ENCODE measurements at regions not wholly inside any gene's neighbourhood (a gene's known extent, or its start where the extent isn't known, plus 50 kb on each side); places are given as distances from the start of the nearest gene placed in this dataset.

- Histone ChIP-seq H3K36me3 (ENCODE audit: control insufficient read depth in 1 of 2, insufficient read depth in 2 of 2, low read length in 2 of 2) (no peaks in the 10 kb centered on the region), H3K4me2 (ENCODE audit: low read length) (no peak overlapping the region), H2AFZ (ENCODE audit: low read depth, low read length, poor library complexity, severe bottlenecking) (no peak overlapping the region), H3K9ac (ENCODE audit: low read length) (no peak overlapping the region), H3K9me2 (ENCODE audit: insufficient read depth) (no peaks in the 10 kb centered on the region), H3K27ac (ENCODE audit: low read depth, low read length) (no peak overlapping the region), H3K4me3 (replicated peaks in 1 of 2; ENCODE audit: low read depth in 1 of 2, low read length in 2 of 2) (no peak overlapping the region), H4K20me1 (ENCODE audit: insufficient read depth) (no peaks in the 10 kb centered on the region), H3K27me3 (ENCODE audit: insufficient read depth, low read length) (no peaks in the 10 kb centered on the region), H3K4me1 (ENCODE audit: control insufficient read depth in 1 of 2, insufficient read depth in 2 of 2, low read length in 2 of 2) (no peaks in the 10 kb centered on the region), H3K9me3 (ENCODE audit: control insufficient read depth in 1 of 2, insufficient read depth in 1 of 2, low read depth in 1 of 2, low read length in 2 of 2) (no peaks in the 10 kb centered on the region), H3K79me2 (ENCODE audit: insufficient read depth, low read length) (no peaks in the 10 kb centered on the region)
- CTCF ChIA-PET: no interaction called here
- no TSS peak for BruUV-seq (replicated peaks)
- intact Hi-C loops (cut with micrococcal nuclease): no loop called here
- ATAC-seq (no peak), DNase-seq (ENCODE audit: low read depth, low spot score) (no peak)
- TF ChIP-seq EGR1 (IDR thresholded peaks at IDR 0.05; ENCODE audit: low read depth) (no peak), SP1 (IDR thresholded peaks at IDR 0.05; ENCODE audit: low read depth) (no peak), ELF1 (IDR thresholded peaks at IDR 0.05; ENCODE audit: borderline replicate concordance, low read depth) (no peak), POLR2AphosphoS5 (IDR thresholded peaks at IDR 0.05; ENCODE audit: low read depth, low read length) (no peak), SIN3A (IDR thresholded peaks at IDR 0.05; ENCODE audit: low read depth) (no peak), ZFX (IDR thresholded peaks at IDR 0.05) (no peak), FOSL1 (IDR thresholded peaks at IDR 0.05; ENCODE audit: low read depth) (no peak), EZH2 (IDR thresholded peaks at IDR 0.05) (no peak), ZNF274 (IDR thresholded peaks at IDR 0.05; ENCODE audit: low read depth, low read length) (no peak), CBX3 (IDR thresholded peaks at IDR 0.05; ENCODE audit: low read depth) (no peak), CEBPB (IDR thresholded peaks at IDR 0.05; ENCODE audit: low read depth) (no peak), EZH2phosphoT487 (IDR thresholded peaks at IDR 0.05; ENCODE audit: borderline replicate concordance) (no peak), RAD21 (IDR thresholded peaks at IDR 0.05; ENCODE audit: low read depth) (no peak), ATF3 (IDR thresholded peaks at IDR 0.05) (no peak)
- TF ChIP-seq, protein P1, sequence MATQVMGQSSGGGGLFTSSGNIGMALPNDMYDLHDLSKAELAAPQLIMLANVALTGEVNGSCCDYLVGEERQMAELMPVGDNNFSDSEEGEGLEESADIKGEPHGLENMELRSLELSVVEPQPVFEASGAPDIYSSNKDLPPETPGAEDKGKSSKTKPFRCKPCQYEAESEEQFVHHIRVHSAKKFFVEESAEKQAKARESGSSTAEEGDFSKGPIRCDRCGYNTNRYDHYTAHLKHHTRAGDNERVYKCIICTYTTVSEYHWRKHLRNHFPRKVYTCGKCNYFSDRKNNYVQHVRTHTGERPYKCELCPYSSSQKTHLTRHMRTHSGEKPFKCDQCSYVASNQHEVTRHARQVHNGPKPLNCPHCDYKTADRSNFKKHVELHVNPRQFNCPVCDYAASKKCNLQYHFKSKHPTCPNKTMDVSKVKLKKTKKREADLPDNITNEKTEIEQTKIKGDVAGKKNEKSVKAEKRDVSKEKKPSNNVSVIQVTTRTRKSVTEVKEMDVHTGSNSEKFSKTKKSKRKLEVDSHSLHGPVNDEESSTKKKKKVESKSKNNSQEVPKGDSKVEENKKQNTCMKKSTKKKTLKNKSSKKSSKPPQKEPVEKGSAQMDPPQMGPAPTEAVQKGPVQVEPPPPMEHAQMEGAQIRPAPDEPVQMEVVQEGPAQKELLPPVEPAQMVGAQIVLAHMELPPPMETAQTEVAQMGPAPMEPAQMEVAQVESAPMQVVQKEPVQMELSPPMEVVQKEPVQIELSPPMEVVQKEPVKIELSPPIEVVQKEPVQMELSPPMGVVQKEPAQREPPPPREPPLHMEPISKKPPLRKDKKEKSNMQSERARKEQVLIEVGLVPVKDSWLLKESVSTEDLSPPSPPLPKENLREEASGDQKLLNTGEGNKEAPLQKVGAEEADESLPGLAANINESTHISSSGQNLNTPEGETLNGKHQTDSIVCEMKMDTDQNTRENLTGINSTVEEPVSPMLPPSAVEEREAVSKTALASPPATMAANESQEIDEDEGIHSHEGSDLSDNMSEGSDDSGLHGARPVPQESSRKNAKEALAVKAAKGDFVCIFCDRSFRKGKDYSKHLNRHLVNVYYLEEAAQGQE (IDR thresholded peaks at IDR 0.05; ENCODE audit: low read depth): no peak
- TF ChIP-seq, protein P2, sequence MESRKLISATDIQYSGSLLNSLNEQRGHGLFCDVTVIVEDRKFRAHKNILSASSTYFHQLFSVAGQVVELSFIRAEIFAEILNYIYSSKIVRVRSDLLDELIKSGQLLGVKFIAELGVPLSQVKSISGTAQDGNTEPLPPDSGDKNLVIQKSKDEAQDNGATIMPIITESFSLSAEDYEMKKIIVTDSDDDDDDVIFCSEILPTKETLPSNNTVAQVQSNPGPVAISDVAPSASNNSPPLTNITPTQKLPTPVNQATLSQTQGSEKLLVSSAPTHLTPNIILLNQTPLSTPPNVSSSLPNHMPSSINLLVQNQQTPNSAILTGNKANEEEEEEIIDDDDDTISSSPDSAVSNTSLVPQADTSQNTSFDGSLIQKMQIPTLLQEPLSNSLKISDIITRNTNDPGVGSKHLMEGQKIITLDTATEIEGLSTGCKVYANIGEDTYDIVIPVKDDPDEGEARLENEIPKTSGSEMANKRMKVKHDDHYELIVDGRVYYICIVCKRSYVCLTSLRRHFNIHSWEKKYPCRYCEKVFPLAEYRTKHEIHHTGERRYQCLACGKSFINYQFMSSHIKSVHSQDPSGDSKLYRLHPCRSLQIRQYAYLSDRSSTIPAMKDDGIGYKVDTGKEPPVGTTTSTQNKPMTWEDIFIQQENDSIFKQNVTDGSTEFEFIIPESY (IDR thresholded peaks at IDR 0.05; ENCODE audit: extremely low read depth, insufficient replicate concordance, low read length): no peak
- POLR2A ChIA-PET: no interaction called here
- RAD21 ChIA-PET (ENCODE audit: low non-redundant PET in 1 of 2, low total read pairs in 2 of 2, uncharacterized antibody in 2 of 2, unreplicated experiment in 2 of 2): no interaction called here
These were observed 1072.4 kb upstream of the ZEB2 start for GRCh38 chr2:145592361-145592760.
